Neural cell (in vitro differentiated cells): ENCODE measurements at regions not wholly inside any gene's neighbourhood (a gene's known extent, or its start where the extent isn't known, plus 50 kb on each side); places are given as distances from the start of the nearest gene placed in this dataset.

Source experiments
- H2AFZ ChIP-seq: fragments of 200-600, 300-800 bp; sonication (generic), shearing (Covaris generic); 2 replicates; pipeline ENCODE4 v1.6.0; 2014; ENCODE audit warnings: low read depth, mild to moderate bottlenecking, antibody characterized with exemption, low read length, moderate library complexity
- H3F3A ChIP-seq: fragments of 200-600 bp; shearing (Covaris generic); 2 replicates; pipeline ENCODE4 v1.6.1; 2016; ENCODE audit warnings: mild to moderate bottlenecking, moderate library complexity, mixed read lengths, antibody characterized with exemption, low read length; ENCODE audit not compliant: insufficient read depth, poor library complexity, severe bottlenecking
- H3K27ac ChIP-seq: fragments of 200-600, 300-800 bp; sonication (generic), shearing (Covaris generic); 2 replicates; pipeline ENCODE4 v1.5.1; 2014; ENCODE audit warnings: mild to moderate bottlenecking, low read length, moderate library complexity
- H3K27me3 ChIP-seq: fragments of 300-800, 200-600 bp; sonication (generic), shearing (Covaris generic); 2 replicates; pipeline ENCODE4 v1.6.0; 2014; ENCODE audit warnings: mild to moderate bottlenecking, low read depth, low read length, moderate library complexity; ENCODE audit not compliant: insufficient read depth
- H3K36me3 ChIP-seq: fragments of 300-800, 200-600 bp; sonication (generic), shearing (Covaris generic); 2 replicates; pipeline ENCODE4 v1.5.1; 2014; ENCODE audit warnings: mild to moderate bottlenecking, antibody characterized with exemption, low read length, moderate library complexity; ENCODE audit not compliant: insufficient read depth
- H3K4me2 ChIP-seq: fragments of 300-800, 200-600 bp; sonication (generic), shearing (Covaris generic); 2 replicates; pipeline ENCODE4 v1.6.0; 2014; ENCODE audit warnings: mild to moderate bottlenecking, low read length
- H3K4me3 ChIP-seq: fragments of 300-800, 200-600 bp; sonication (generic), shearing (Covaris generic); 2 replicates; pipeline ENCODE4 v1.5.1; 2014; ENCODE audit warnings: mild to moderate bottlenecking, low read length, moderate library complexity
- H3K79me2 ChIP-seq: fragments of 200-600 bp; shearing (Covaris generic); replicated peaks from 2 replicates; pipeline ENCODE4 v1.6.0; 2014; ENCODE audit warnings: mild to moderate bottlenecking, low read length, moderate library complexity; ENCODE audit not compliant: insufficient read depth
- H3K9ac ChIP-seq: fragments of 300-800, 200-600 bp; sonication (generic), shearing (Covaris generic); 2 replicates; pipeline ENCODE4 v1.6.1; 2016; ENCODE audit warnings: mild to moderate bottlenecking, low read length, mixed read lengths
- H3K9me2 ChIP-seq: fragments of 200-600 bp; shearing (Covaris generic); 2 replicates; pipeline ENCODE4 v1.6.1; 2016; ENCODE audit warnings: mild to moderate bottlenecking, low read length, mixed read lengths; ENCODE audit not compliant: insufficient read depth
- H3K9me3 ChIP-seq: fragments of 200-600, 300-800 bp; sonication (generic), shearing (Covaris generic); 2 replicates; pipeline ENCODE4 v1.6.1; 2016; ENCODE audit warnings: mild to moderate bottlenecking, mixed run types, low read length, moderate library complexity, mixed read lengths
- H4K20me1 ChIP-seq: fragments of 200-600 bp; shearing (Covaris generic); 2 replicates; pipeline ENCODE4 v1.6.1; 2016; ENCODE audit warnings: mild to moderate bottlenecking, mixed run types; ENCODE audit not compliant: insufficient read depth
- CTCF ChIP-seq: fragments of 450-650 bp; IDR thresholded peaks from 2 replicates; pipeline ENCODE4 v1.5.1; 2014; ENCODE audit warnings: antibody characterized with exemption, mild to moderate bottlenecking, moderate library complexity; ENCODE audit not compliant: poor library complexity, severe bottlenecking
- EP300 ChIP-seq: fragments of 450-650 bp; conservative IDR thresholded peaks from 2 replicates; pipeline ENCODE4 v1.6.1; 2014; ENCODE audit warnings: antibody characterized with exemption, mild to moderate bottlenecking, moderate library complexity; ENCODE audit not compliant: poor library complexity, severe bottlenecking
- EZH2 ChIP-seq: fragments of 200-600, 300-800 bp; shearing (Covaris generic), sonication (generic); IDR thresholded peaks from 2 replicates; pipeline ENCODE4 v1.6.1; 2014; ENCODE audit warnings: antibody characterized with exemption, low read length, borderline replicate concordance, mild to moderate bottlenecking; ENCODE audit not compliant: insufficient read depth, poor library complexity, severe bottlenecking
- MXI1 ChIP-seq: fragments of 450-650 bp; conservative IDR thresholded peaks from 2 replicates; pipeline ENCODE4 v1.6.1; 2014; ENCODE audit warnings: antibody characterized with exemption, mild to moderate bottlenecking; ENCODE audit not compliant: poor library complexity, severe bottlenecking
- POLR2AphosphoS5 ChIP-seq: IDR thresholded peaks from 2 replicates; pipeline ENCODE4 v1.6.1; 2012
- RAD21 ChIP-seq: fragments of 450-650 bp; conservative IDR thresholded peaks from 2 replicates; pipeline ENCODE4 v1.6.1; 2014; ENCODE audit warnings: antibody characterized with exemption, mild to moderate bottlenecking, moderate library complexity
- REST ChIP-seq: IDR thresholded peaks from 2 replicates; pipeline ENCODE4 v1.6.1; 2012; ENCODE audit warnings: borderline replicate concordance
- SMC3 ChIP-seq: fragments of 450-650 bp; conservative IDR thresholded peaks from 2 replicates; pipeline ENCODE4 v1.6.1; 2014; ENCODE audit warnings: antibody characterized with exemption, mild to moderate bottlenecking, moderate library complexity; ENCODE audit not compliant: poor library complexity
- TAF1 ChIP-seq: IDR thresholded peaks from 2 replicates; pipeline ENCODE4 v1.6.1; 2012; ENCODE audit warnings: low read depth

- Histone ChIP-seq H3K27me3 (no peaks in the 10 kb centered on the region), H3K79me2 (peaks cover 9% of the 10 kb centered on the region), H3F3A (no peaks in the 10 kb centered on the region), H3K4me3 (no peak overlapping the region), H3K4me2 (no peak overlapping the region), H3K27ac (no peak overlapping the region), H2AFZ (no peak overlapping the region), H3K9ac (no peak overlapping the region), H3K9me2 (no peaks in the 10 kb centered on the region), H4K20me1 (no peaks in the 10 kb centered on the region), H3K36me3 (no peaks in the 10 kb centered on the region), H3K9me3 (no peaks in the 10 kb centered on the region)
- TF ChIP-seq CTCF (peak; percentile 86), EP300 (no peak), POLR2AphosphoS5 (no peak), MXI1 (peak; percentile 22), TAF1 (no peak), SMC3 (peak; percentile 92), REST (no peak), EZH2 (no peak), RAD21 (peak; percentile 87)
Measured at GRCh38 chr6:3990692-3991491, 88.0 kb downstream of the FAM217A start.

GRCh38 chr6:3991941-3992340 lies 87.0 kb downstream of the FAM217A start:
- H3F3A ChIP-seq, result peaks cover under 1% of the 10 kb centered on the region
- no peaks in the 10 kb centered on the region for H3K36me3 ChIP-seq
- H2AFZ ChIP-seq, result no peak overlapping the region
- TF ChIP-seq EZH2 (no peak), TAF1 (no peak), CTCF (no peak), EP300 (no peak), REST (no peak), SMC3 (no peak), POLR2AphosphoS5 (no peak), MXI1 (no peak), RAD21 (no peak)
- no peak overlapping the region for H3K9ac ChIP-seq
- peaks cover 9% of the 10 kb centered on the region for H3K79me2 ChIP-seq
- H3K4me2 ChIP-seq, result no peak overlapping the region
- H3K27me3 ChIP-seq, result no peaks in the 10 kb centered on the region
- H4K20me1 ChIP-seq, result no peaks in the 10 kb centered on the region
- no peaks in the 10 kb centered on the region for H3K9me2 ChIP-seq
- H3K4me3 ChIP-seq, result no peak overlapping the region
- no peaks in the 10 kb centered on the region for H3K9me3 ChIP-seq
- H3K27ac ChIP-seq, result no peak overlapping the region
